ENCODE measurements at regions not wholly inside any gene's neighbourhood (a gene's known extent, or its start where the extent isn't known, plus 50 kb on each side); places are given as distances from the start of the nearest gene placed in this dataset.

- WGBS (ENCODE audit: low lambda C conversion rate, missing lambda C conversion rate), result 81% methylated on average over 5 of the region's 5 CpGs
Observed at GRCh38 chr13:90951663-90952062, 395.8 kb upstream of the MIR17HG start.

GRCh38 chr13:90952326-90952725 lies 395.2 kb upstream of the MIR17HG start:
- no peaks in the 10 kb centered on the region for H3K27me3 ChIP-seq
- no peaks in the 10 kb centered on the region for H3K9me2 ChIP-seq (replicated peaks; ENCODE audit: insufficient read depth)
- no peaks in the 10 kb centered on the region for H3K36me3 ChIP-seq (replicated peaks; ENCODE audit: insufficient read depth, low read depth)
- no peak overlapping the region for H3K27ac ChIP-seq
- no peak for DNase-seq (ENCODE audit: low spot score)
- H2AFZ ChIP-seq, result no peak overlapping the region
- no peaks in the 10 kb centered on the region for H3K79me2 ChIP-seq
- no peaks in the 10 kb centered on the region for H3K4me1 ChIP-seq (ENCODE audit: insufficient read depth)
- no peak overlapping the region for H3K4me2 ChIP-seq
- no peaks in the 10 kb centered on the region for H4K20me1 ChIP-seq (ENCODE audit: insufficient read depth, poor library complexity, severe bottlenecking)
- 80% methylated on average over 1 of the region's 1 CpG for WGBS (ENCODE audit: low lambda C conversion rate, missing lambda C conversion rate)
- TF ChIP-seq CTCF (IDR thresholded peaks at IDR 0.05; ENCODE audit: poor library complexity), result no peak
- TF ChIP-seq EZH2phosphoT487 (IDR thresholded peaks at IDR 0.05; ENCODE audit: low read depth, severe bottlenecking, unreplicated experiment), result no peak
- no peak for TF ChIP-seq EZH2 (IDR thresholded peaks at IDR 0.05; ENCODE audit: borderline replicate concordance)
- no peak overlapping the region for H3K4me3 ChIP-seq
- no peaks in the 10 kb centered on the region for H3K9me3 ChIP-seq (ENCODE audit: low read depth)

More at GRCh38 chr13:90951663-90952062, 395.8 kb upstream of the MIR17HG start:
- Histone ChIP-seq H3K4me2 (no peak overlapping the region), H3K79me2 (no peaks in the 10 kb centered on the region), H3K4me1 (ENCODE audit: insufficient read depth) (no peaks in the 10 kb centered on the region), H3K27ac (no peak overlapping the region), H3K27me3 (no peaks in the 10 kb centered on the region), H3K9me3 (ENCODE audit: low read depth) (no peaks in the 10 kb centered on the region), H2AFZ (no peak overlapping the region), H3K36me3 (replicated peaks; ENCODE audit: insufficient read depth, low read depth) (no peaks in the 10 kb centered on the region), H3K4me3 (no peak overlapping the region), H3K9me2 (replicated peaks; ENCODE audit: insufficient read depth) (no peaks in the 10 kb centered on the region), H4K20me1 (ENCODE audit: insufficient read depth, poor library complexity, severe bottlenecking) (no peaks in the 10 kb centered on the region)
- no peak for TF ChIP-seq EZH2phosphoT487 (IDR thresholded peaks at IDR 0.05; ENCODE audit: low read depth, severe bottlenecking, unreplicated experiment)
- TF ChIP-seq CTCF (IDR thresholded peaks at IDR 0.05; ENCODE audit: poor library complexity), result no peak
- TF ChIP-seq EZH2 (IDR thresholded peaks at IDR 0.05; ENCODE audit: borderline replicate concordance), result no peak
- DNase-seq (ENCODE audit: low spot score), result no peak

GRCh38 chr13:90954605-90955195 lies 392.8 kb upstream of the MIR17HG start:
- H3K27ac ChIP-seq, result no peak overlapping the region
- 88% methylated on average over 2 of the region's 2 CpGs for WGBS (ENCODE audit: low lambda C conversion rate, missing lambda C conversion rate)
- H3K4me1 ChIP-seq (ENCODE audit: insufficient read depth), result no peaks in the 10 kb centered on the region
- no peak overlapping the region for H3K4me2 ChIP-seq
- H3K4me3 ChIP-seq, result no peak overlapping the region
- H3K27me3 ChIP-seq, result no peaks in the 10 kb centered on the region
- no peaks in the 10 kb centered on the region for H3K9me3 ChIP-seq (ENCODE audit: low read depth)
- DNase-seq (ENCODE audit: low spot score), result no peak
- no peaks in the 10 kb centered on the region for H3K79me2 ChIP-seq
- no peaks in the 10 kb centered on the region for H3K9me2 ChIP-seq (replicated peaks; ENCODE audit: insufficient read depth)
- no peaks in the 10 kb centered on the region for H4K20me1 ChIP-seq (ENCODE audit: insufficient read depth, poor library complexity, severe bottlenecking)
- H3K36me3 ChIP-seq (replicated peaks; ENCODE audit: insufficient read depth, low read depth), result no peaks in the 10 kb centered on the region
- TF ChIP-seq EZH2 (IDR thresholded peaks at IDR 0.05; ENCODE audit: borderline replicate concordance), result no peak
- TF ChIP-seq EZH2phosphoT487 (IDR thresholded peaks at IDR 0.05; ENCODE audit: low read depth, severe bottlenecking, unreplicated experiment), result no peak
- no peak for TF ChIP-seq CTCF (IDR thresholded peaks at IDR 0.05; ENCODE audit: poor library complexity)
- no peak overlapping the region for H2AFZ ChIP-seq
